ENCODE measurements at regions not wholly inside any gene's neighbourhood (a gene's known extent, or its start where the extent isn't known, plus 50 kb on each side); places are given as distances from the start of the nearest gene placed in this dataset.

- no peak for TF ChIP-seq POLR2A (IDR thresholded peaks at IDR 0.05; ENCODE audit: insufficient read depth in 1 of 2, low read depth in 2 of 2, low read length in 2 of 2)
- no peak for TF ChIP-seq HNF4G (IDR thresholded peaks at IDR 0.05; ENCODE audit: borderline replicate concordance, low read depth, low read length)
- no peak for TF ChIP-seq HNF4G (CRISPR knock-in tag; IDR thresholded peaks at IDR 0.05; ENCODE audit: borderline replicate concordance, low read depth)
- TF ChIP-seq, protein P1, sequence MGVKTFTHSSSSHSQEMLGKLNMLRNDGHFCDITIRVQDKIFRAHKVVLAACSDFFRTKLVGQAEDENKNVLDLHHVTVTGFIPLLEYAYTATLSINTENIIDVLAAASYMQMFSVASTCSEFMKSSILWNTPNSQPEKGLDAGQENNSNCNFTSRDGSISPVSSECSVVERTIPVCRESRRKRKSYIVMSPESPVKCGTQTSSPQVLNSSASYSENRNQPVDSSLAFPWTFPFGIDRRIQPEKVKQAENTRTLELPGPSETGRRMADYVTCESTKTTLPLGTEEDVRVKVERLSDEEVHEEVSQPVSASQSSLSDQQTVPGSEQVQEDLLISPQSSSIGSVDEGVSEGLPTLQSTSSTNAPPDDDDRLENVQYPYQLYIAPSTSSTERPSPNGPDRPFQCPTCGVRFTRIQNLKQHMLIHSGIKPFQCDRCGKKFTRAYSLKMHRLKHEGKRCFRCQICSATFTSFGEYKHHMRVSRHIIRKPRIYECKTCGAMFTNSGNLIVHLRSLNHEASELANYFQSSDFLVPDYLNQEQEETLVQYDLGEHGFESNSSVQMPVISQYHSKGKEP (CRISPR knock-in tag; IDR thresholded peaks at IDR 0.05), result no peak
- no peak for TF ChIP-seq GATAD1 (CRISPR knock-in tag; IDR thresholded peaks at IDR 0.05)
- no peak for TF ChIP-seq TCF12 (IDR thresholded peaks at IDR 0.05)
- no peak for TF ChIP-seq TCF12 (CRISPR knock-in tag; IDR thresholded peaks at IDR 0.05)
- no peak for TF ChIP-seq ATF2 (CRISPR knock-in tag; IDR thresholded peaks at IDR 0.05)
- TF ChIP-seq ZFP1 (CRISPR knock-in tag; IDR thresholded peaks at IDR 0.05), result no peak
- TF ChIP-seq POLR2AphosphoS5 (IDR thresholded peaks at IDR 0.05; ENCODE audit: low read depth, low read length), result no peak
- no peak for TF ChIP-seq TAF1 (CRISPR knock-in tag; IDR thresholded peaks at IDR 0.05)
- no peak for TF ChIP-seq ZNF7 (CRISPR knock-in tag; IDR thresholded peaks at IDR 0.05)
- TF ChIP-seq ZIK1 (CRISPR knock-in tag; IDR thresholded peaks at IDR 0.05; ENCODE audit: borderline replicate concordance, low read depth), result no peak
- no peak for TF ChIP-seq ZNF777 (CRISPR knock-in tag; IDR thresholded peaks at IDR 0.05)
- TF ChIP-seq KDM1A (CRISPR knock-in tag; IDR thresholded peaks at IDR 0.05), result no peak
- TF ChIP-seq ZNF224 (CRISPR knock-in tag; IDR thresholded peaks at IDR 0.05), result no peak
Observed at GRCh38 chr16:59698346-59699020, 964.4 kb upstream of the GOT2 start.

All from HepG2 (cell line).